ENCODE measurements at regions not wholly inside any gene's neighbourhood (a gene's known extent, or its start where the extent isn't known, plus 50 kb on each side); places are given as distances from the start of the nearest gene placed in this dataset.

GRCh38 chr13:104871456-104871855 lies 1664.0 kb downstream of the EFNB2 start:
- TF ChIP-seq CTCF (IDR thresholded peaks at IDR 0.05) (no peak), POLR2A (IDR thresholded peaks at IDR 0.05) (no peak)

Measured in thyroid gland (tissue), 4 donors.